HG03066 (cell line): ENCODE measurements at regions not wholly inside any gene's neighbourhood (a gene's known extent, or its start where the extent isn't known, plus 50 kb on each side); places are given as distances from the start of the nearest gene placed in this dataset.

Experiments
- ATAC-seq: cut with Tn5 transposase; IDR thresholded peaks from one replicate; pipeline ENCODE4 v1.9.1; 2021; ENCODE audit warnings: low read depth; ENCODE audit not compliant: unreplicated experiment

- ATAC-seq = no peak
Observed at GRCh38 chr20:57804470-57805250, 94.8 kb upstream of the PMEPA1 start.

GRCh38 chr20:57803508-57804005 lies 93.7 kb upstream of the PMEPA1 start:
- no peak for ATAC-seq

DNA sequence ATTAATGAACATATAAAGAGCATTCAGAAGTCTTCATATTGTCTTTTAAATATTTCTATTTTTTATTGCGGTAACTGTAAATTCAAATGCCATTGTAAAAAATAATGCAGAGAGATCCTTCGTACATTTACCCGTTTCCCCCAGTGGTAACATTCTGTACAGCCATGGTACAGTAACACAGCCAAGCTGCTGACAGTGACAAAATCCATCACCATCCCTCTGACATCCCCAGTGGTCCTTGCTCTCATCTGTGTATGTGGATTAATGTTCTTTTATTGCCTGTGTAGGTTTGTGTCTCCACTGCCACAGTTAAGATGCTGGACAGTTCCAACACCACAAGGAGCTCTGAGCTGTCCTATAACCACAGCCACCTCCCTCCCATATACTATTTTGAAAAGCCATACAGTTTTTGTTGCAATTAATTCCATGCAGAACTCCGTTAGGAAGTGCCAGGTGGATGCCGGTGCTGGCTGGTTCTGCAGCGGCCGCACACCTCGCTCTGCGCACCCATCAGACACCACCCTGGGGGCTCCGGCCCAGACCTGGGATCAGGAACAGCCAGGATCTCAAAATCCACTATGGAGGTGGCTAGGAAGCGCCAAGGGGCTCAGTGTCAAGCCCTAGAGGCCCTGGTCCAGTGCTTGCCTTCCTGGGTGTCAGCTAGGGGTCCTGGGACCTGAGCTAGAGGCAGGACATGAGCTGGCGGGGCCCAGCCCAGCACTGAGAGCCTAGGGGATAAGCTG lies 93.1 kb upstream of the PMEPA1 start:
- ATAC-seq = no peak

DNA sequence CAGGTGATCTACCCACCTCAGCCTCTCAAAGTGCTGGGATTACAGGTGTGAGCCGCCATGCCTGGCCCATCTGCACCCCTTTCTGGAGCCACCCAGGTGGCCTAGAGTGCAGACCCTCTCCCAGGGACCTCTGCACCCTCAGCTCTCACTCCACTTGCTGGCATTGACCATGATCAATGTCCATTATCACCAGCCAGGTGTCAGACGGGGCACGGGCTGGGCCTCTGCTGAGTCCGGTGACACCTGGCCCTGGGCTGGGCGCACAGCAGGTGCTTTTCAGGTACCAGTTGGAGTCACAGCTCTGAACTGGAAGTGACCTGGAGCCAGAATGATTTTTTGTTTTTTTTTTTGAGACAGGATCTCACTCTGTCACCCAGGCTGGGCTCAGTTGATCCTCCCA lies 91.8 kb upstream of the PMEPA1 start:
- no peak for ATAC-seq

- no peak for ATAC-seq
Observed at GRCh38 chr20:57800791-57801430, 91.1 kb upstream of the PMEPA1 start.

DNA sequence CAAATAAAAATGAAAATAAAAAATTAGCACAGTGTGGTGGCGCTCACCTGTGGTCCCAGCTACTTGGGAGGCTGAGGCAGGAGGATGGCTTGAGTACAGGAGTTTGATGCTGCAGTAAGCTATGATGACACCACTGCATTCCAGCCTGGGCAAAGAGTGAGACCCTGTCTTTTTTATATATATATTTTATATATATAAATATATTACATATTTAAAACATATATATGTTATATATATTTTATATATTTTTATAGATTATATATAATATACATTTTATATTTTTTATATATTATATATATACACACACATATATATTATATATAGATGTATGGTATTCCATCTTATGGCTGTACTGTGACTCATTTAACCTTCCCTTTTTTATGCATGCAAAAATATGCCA lies 87.6 kb upstream of the PMEPA1 start:
- no peak for ATAC-seq

DNA sequence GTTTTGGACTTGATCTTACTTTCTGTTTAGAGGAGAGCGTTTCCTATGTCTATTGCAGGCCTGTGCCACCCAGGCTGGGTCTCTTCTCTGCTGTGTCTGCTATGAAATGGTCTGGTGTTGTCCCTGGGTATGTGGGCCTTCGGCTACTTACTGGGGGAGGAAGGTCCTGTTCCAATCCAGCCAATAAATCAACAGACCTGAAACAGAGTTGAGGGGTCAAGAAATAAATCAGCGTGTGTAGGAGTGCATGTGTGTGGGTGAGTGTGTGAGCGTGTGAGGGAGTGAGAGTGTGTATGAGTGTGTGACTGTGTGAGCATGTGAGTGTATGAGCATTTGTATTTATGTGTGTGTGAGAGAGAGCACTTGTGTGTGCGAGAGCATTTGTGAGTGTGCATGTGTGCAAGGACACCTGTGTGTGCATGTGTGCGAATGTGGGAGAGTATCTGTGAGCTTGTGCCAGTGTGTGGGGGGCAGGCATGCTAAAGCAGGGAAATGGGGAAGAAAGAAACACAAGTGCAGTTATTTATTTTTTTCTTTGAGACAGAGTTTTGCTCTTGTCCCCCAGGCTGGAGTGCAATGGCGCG lies 86.3 kb upstream of the PMEPA1 start:
- ATAC-seq = no peak

DNA sequence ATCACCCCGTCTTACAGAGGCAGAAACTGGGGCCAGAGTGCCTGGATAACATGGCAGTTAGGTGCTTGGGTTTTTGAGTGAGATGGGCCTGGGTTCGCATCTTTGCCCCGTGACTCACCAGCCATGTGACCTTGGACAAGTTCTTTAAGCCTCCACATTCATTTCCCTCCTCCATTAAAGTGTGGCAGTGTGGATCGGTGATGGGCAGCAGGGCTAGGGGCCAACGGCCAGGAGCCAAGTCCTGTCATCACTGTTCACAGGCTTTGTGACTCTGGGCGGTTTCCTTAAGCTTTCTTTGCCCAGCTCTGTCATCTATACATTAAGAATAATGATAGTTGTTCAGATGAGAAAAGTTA lies 85.5 kb upstream of the PMEPA1 start:
- ATAC-seq = no peak

- ATAC-seq = no peak
Observed at GRCh38 chr20:57794600-57795341, 85.0 kb upstream of the PMEPA1 start.

DNA sequence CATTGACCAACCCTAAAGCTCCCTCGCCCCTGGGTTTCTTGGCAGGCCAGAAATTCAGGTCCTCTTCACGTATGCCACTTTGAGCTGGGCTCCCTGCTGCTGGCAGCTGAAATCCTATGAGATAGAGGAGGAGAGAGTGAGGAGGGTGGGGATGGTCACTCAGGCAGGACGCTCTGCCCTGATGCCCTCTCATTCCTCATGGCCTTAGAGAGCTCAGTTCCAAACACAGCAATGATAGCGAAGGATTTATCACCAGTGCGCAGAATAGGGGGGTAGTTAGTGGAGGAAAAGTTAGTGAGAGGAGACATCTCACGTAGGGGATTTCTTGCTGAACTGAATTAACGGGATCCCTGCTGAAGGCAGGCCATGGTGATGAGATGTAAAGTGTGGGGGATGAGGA lies 84.2 kb upstream of the PMEPA1 start:
- ATAC-seq = no peak

DNA sequence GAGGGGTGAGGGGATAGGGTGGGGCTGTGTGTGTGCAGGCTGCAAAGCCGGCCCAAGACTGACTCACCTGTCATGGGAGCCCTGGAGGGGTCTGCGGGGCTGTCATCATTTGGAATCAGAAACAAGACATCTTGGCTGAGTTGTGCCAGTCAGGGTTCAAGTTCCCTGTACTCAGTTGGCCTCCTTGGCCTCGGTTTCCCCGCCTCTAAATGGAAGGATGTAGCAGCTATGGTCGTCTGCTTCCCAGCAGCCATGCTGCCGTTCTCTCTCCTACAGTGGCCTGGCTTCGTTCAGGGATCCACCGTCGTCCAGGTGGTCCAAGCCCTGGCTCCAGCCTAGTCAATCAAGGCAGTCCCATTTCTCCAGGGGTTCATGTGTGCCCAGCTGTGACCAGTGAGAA lies 83.6 kb upstream of the PMEPA1 start:
- ATAC-seq = no peak

DNA sequence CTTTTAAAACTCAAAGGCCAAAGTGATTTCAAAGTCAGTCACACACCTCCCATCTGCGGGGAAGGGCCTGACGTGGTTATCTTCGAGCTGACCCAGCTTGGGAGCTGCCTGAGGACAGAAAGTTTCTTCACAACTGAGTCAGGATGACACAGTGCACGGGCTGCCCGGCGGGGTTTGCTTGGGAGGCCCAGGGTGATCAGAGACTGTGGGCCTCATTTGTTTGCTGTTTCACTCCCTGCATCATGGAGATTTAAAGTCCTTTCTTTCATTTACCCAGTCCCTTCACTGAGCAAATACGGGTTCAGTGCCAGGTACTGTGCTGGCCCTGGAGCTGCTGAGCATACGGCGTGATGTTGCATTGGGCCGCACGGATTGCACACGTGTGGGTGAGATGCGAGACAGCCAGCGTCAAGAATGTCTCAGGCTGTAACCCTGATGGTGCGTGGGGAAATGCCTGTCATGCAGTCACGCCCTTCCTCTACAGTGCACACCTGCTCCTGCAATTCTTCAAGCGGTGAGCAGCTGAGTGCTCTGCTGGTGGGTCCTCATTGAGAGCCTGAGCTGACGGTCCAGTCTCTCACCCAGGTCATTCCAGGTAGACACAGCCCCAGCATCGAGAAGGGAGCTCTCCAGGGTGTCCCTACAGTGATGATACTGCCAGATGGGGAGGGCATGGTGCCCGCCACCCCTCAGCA lies 82.7 kb upstream of the PMEPA1 start:
- ATAC-seq = no peak

DNA sequence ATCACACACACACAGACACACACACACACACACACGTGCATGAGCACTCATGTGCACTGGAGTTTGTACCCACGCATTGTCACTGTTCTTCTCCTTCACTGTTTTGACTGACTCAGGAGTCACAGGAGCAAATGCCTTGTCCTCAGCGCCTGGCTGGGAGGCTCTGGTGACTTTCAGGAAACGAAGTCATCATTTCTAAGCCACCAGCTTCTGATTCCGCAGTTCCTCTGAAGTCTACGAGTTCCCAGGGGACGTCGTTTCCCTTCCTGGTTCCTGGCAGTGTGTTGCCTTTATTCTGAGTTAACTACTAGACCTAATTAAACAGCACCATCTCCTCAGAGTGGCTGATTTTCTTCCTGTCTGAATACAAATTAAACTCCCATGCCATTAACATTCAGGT lies 82.2 kb upstream of the PMEPA1 start:
- no peak for ATAC-seq

DNA sequence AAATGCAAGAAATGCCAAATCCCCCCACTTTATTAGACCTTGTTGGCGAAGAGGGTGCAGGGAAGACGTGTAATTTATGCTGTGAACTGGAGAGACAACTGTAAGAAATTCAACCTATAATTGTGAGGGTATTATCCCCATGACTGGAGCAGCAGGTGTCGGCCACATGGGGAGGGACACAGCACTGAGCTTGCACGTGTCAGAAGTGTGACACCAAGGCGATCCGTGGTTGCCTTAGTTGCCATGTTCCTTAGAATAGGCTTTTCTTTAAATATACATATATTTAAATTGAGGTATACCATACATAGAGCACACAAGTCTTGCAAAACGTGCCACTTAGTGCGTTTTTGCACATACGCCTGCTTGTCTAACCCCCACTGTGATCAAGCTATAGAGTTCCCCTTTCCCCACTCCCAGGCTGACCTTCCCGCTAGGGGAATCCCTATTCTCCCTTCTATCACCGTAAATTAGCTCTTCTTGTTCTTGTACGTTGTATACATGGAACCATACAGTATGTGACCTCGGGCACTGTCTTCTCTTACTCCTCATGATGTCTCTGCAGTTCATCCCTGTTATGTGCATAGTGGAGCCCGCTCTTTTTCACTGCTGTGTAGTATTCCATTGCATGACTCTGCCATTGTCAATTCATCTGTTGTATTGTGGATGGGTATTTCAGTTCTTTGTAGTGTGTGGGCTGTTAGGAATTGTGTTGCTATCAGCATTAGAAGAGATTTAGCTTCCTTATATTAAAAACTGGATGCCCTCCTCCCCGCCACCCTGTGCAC lies 81.6 kb upstream of the PMEPA1 start:
- ATAC-seq = no peak

DNA sequence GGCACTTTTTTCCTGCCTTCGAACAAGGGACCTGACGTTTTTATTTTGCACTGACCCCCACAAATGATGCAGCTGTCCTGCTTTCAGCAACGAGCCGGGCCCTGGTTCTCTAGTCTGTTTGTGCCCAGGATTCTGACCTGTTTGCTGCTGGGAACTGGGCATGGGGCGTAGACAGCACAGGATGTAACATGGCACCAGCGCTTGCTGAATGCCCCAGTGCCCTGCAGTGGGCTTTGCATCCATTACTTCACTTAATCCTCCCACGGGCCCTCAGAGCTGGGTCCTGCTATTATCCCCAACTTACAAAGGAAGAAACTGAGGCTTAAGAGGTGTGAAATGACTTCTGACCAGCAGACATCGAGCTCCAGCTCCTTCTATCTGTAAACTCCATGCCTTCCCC lies 80.4 kb upstream of the PMEPA1 start:
- ATAC-seq = no peak

DNA sequence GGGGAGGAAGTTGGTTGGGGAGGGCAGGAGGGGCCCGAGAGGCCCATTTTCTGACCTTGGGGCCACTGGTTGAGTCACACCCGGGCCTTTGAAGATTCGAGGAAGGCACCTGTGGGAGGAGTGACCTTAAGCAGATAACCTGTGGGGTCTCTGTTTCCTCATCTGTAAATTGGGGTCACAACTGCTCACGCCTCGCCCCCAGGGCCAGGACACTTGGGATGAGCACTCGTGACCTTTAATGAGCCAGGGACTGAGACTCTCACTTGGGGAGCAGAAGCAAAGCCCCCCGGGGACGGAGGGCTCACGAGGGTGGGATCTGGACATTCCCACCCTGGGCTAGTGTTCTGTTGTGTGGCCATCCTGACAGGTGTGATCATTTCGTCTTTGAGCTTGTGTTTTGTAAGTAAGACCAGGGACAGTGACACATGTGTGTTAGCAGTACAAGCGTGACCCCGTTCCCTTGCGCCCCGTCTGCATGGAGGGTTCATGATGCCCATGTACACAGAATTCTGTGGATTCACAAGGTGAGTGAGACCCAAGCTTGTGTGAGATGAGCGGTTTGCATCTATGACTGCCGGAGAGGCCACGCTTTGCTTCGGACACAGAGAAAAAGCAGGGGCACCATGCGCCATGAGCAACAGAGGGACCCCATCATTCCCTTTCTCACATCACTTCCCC lies 79.3 kb upstream of the PMEPA1 start:
- no peak for ATAC-seq

DNA sequence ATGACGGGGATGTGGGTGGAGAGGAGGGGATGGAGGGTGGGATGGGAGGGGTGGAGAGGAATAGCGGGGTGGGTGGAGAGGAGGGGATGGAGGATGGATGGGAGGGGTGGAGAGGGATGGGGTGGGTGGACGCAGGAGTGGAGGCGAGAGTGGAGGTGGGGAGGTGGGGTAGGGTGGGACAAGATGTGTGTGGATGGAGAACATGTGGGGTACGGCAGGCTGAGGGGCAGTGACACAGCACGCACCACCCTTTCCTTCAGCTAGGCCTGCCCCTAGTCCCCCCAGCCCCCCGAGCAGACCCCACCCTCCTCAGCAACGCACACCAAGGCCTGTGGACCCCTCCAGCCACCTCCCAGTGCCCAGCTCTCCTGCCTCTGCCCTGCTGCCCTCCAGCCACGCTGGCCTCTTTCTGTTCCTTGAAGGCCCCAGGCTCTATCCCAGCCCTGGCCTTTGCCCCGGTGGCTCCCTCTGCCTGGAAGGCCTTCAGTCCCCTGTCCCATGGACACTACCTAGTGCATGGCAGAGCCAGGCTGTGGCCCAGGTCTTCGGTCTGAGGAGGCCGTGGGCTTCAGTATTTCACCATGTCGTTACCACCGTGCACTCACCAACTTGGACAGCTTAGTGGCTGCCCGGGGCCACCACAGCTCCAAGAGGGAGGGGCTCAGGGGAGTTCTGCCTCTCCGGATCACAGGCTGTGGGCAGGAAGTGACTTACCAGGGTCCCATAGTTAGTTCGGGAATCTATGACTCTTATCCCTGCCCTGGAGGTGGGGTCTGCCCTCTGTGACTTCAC lies 78.4 kb upstream of the PMEPA1 start:
- no peak for ATAC-seq
